ENCODE measurements at regions not wholly inside any gene's neighbourhood (a gene's known extent, or its start where the extent isn't known, plus 50 kb on each side); places are given as distances from the start of the nearest gene placed in this dataset.
"Not testable (repeated sequence)": the region's sequence is repeated elsewhere in the genome, so short reads cannot be mapped to it uniquely, and the experiment has no call there.

DNA sequence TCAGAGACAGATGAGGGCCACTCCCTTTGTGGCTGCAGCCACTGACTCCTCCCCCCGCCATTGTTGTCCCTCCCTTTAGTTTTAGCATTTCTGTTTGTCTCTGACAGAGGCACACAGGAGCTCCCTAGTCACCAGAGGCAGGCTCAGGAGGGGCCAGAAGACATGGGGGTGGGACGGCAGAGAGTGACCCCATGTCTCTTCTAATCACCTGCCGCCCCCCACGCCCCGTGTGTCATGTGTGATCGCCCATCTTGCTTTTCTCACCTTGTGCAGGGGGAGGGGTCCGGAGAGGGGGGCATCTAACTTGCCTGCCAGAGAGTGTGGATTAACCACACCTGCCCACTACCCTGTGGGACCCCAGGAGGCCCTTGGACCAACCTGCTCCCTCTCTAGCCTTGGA, 246.7 kb upstream of the TP53TG3C start:
- not testable (repeated sequence) for H3K36me3 Mint-ChIP-seq; H3K4me3 Mint-ChIP-seq; DNase-seq; H3K9me3 Mint-ChIP-seq; H3K27me3 Mint-ChIP-seq; ATAC-seq (ENCODE audit: low read depth in 2 of 2); H3K4me1 Mint-ChIP-seq; H3K27ac Mint-ChIP-seq

DNA sequence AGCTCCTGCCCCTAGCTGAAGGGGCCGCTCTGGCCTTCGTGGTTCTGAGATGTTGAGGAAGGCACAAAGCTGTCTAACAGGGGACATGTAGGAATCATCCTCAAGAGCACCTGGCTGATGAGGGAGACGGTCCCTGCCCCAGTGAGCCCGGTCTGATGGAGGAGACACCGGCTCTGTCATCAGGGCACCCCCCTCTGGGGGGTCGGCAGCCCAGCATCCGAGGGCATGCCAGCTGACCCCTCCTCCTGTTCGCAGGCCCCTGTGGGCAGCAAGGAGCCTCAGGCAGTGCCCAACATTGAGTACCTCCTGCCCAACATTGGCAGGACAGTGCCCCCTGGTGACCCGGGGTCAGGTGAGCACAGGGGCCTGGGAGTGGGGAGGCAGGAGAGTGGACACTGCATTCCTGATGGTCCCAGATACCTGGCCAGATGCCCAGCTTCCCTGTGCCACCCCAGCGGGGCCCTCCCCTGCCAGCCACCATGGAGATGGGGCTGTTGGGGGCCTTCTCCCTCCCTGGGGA, 247.9 kb upstream of the TP53TG3C start:
- ATAC-seq (ENCODE audit: low read depth in 2 of 2); DNase-seq; H3K36me3 Mint-ChIP-seq; H3K9me3 Mint-ChIP-seq; H3K4me1 Mint-ChIP-seq; H3K4me3 Mint-ChIP-seq; H3K27me3 Mint-ChIP-seq; H3K27ac Mint-ChIP-seq: not testable (repeated sequence)

DNA sequence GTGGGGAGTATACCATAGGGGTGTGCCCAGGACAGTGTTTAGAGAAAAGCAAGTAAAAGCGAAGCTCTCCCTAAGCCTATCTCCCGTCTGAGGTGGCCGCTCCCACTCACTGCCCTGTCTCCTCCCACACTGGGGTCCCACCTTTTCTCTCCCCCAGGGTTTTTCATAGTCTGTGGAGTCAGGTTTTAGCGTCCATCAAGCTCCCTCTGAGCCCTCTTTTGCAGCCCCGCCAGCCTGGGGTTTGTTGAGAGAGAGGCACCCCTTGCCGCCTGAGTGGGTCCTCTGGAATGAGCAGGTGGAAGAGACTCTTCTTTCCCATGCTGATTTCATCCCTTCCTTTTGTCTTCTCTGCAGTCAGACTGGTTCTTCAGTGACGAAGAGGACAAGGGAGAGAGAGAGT, 248.7 kb upstream of the TP53TG3C start:
- H3K4me1 Mint-ChIP-seq; H3K27me3 Mint-ChIP-seq; H3K4me3 Mint-ChIP-seq; H3K36me3 Mint-ChIP-seq; ATAC-seq (ENCODE audit: low read depth in 2 of 2); H3K9me3 Mint-ChIP-seq; DNase-seq; H3K27ac Mint-ChIP-seq: not testable (repeated sequence)

DNA sequence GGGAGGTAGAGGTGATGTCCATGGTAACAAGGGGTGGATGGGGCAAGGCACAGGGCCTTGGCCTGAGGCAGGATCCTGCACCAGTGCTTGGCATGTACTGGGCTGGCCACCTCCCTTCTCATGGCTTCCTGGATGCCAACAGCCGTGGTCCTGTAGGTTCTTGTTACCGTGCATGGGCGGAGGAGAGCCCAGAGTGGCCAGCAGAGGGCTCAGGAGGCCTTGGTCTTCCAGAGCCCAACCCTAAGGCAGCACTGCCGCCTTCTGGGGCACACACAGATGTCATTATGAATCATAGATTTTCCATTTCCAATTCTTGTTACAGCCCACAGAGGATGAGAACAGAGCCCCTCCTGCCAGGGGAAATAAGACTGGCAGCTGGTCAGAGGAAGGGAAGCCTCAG, 254.2 kb upstream of the TP53TG3C start:
- H3K9me3 Mint-ChIP-seq; H3K4me3 Mint-ChIP-seq; ATAC-seq (ENCODE audit: low read depth in 2 of 2); DNase-seq; H3K27me3 Mint-ChIP-seq; H3K4me1 Mint-ChIP-seq; H3K27ac Mint-ChIP-seq; H3K36me3 Mint-ChIP-seq: not testable (repeated sequence)

DNA sequence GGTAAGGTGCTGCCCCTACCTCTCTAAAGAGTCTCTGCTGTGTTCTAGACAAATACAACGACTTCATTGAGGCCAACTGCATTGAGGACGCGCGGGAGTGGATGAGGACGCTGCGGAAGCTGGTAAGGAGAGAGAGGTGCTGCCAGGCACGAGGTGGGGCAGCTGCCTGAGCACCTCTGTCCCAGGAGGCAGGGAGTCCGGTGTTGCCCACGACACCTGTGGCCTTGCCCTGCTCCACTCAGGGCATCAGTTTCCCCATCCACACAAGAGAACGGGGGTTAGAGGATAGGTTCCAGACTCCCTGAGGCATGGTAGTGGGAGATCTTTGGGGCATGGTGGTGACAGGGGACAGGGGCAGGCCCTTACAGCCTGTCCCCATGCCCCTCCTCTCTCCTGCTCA, 256.1 kb upstream of the TP53TG3C start:
- not testable (repeated sequence) for H3K27me3 Mint-ChIP-seq; H3K36me3 Mint-ChIP-seq; H3K27ac Mint-ChIP-seq; DNase-seq; H3K4me1 Mint-ChIP-seq; H3K9me3 Mint-ChIP-seq; ATAC-seq (ENCODE audit: low read depth in 2 of 2); H3K4me3 Mint-ChIP-seq

DNA sequence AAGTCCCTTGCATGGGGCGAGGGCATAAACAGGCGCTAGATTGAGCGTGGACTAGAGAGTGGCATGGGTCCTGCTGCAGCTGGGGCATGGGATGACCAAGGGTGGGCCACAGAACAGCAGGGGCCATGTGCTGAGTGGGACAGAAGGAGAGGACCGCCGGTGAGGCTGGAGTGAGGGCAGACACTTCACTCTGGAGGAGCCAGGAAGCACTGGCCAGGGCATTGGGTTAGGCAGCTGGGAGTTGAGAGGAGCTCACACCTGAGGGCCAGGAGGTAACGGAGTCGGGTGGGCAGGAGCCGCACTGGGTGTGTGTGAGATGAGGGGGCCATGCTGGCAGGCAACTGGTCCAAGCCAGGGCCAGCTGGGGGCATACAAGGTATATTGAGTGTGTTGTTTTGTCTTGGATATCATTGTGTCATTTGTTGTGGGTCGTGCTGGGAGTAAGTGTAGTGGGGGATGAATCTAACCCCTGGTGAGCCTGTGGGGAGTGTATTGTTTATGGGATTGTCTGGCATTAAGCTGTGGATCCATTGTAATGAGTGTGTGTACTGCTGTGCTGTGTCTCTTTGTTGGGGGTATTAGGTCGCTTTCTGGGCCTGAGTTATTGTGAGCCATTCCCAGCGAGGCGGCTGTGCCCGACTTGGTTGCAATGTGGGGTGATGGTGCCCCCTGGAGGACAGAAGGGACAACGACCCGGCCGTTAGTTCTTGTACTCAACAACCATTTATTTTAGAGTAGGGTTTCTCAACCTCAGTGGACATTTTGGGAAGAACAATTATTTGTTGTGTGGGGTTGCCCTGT, 256.5 kb upstream of the TP53TG3 start:
- not testable (repeated sequence) for H3K36me3 Mint-ChIP-seq; DNase-seq; H3K27me3 Mint-ChIP-seq; H3K27ac Mint-ChIP-seq; ATAC-seq (ENCODE audit: low read depth in 2 of 2); H3K9me3 Mint-ChIP-seq; H3K4me3 Mint-ChIP-seq; H3K4me1 Mint-ChIP-seq

DNA sequence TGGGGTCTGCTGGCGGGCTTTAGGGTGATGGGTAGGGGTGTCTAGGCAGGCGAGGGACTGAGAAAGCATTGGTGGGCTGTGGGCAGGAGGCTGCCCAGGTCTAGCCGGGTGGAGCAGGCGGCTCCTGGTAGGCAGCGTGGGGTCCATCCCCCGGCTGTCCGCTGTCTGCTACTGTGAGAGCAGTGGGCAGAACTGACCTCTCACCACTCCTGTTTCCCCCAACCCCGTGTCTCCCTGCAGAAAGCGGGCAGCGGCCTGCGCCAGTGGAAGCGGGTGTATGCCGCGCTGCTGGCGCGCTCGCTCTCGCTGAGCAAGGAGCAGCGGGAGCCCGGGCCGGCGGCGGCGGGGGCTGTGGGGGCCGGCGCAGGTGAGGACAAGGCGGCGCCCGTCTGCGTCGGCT, 249.2 kb upstream of the TP53TG3 start:
- not testable (repeated sequence) for H3K4me3 Mint-ChIP-seq; H3K27me3 Mint-ChIP-seq; DNase-seq; ATAC-seq (ENCODE audit: low read depth in 2 of 2); H3K9me3 Mint-ChIP-seq; H3K4me1 Mint-ChIP-seq; H3K27ac Mint-ChIP-seq; H3K36me3 Mint-ChIP-seq

DNA sequence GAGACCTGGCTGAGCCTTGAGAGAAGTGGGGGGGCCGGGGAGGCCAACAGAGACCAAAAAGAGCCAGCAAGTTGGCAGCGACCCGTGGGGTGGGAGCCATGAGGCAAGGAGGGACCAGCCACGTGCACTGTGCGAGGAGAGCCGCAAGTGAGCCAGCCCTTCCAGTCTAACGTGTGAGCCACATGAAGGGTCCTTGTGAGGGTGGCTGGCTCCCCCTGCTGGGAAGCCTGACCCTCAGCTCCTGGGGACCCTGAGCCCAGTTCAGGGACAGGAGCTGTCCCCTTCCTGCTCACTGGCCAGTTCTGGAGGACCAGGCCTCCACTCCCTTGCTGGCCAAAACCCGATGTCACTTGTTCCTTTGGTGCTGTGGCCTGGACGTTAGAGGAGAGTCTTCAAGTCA, 246.6 kb upstream of the TP53TG3 start:
- H3K27me3 Mint-ChIP-seq; H3K36me3 Mint-ChIP-seq; ATAC-seq (ENCODE audit: low read depth in 2 of 2): not testable (repeated sequence)

DNA sequence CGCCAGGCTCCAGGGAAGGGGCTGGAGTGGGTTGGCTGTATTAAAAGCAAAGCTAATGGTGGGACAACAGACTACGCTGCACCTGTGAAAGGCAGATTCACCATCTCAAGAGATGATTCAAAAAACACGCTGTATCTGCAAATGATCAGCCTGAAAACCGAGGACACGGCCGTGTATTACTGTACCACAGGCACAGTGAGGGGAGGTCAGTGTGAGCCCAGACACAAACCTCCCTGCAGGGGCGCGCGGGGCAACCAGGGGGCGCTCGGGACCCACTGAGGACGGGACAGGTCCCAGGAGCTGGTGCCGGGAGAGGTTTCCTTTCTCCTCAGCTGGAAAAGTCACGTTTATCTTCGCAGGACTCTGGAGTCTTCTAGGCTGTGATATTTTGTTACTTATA, 239.4 kb upstream of the TP53TG3 start:
- not testable (repeated sequence) for H3K36me3 Mint-ChIP-seq; ATAC-seq (ENCODE audit: low read depth in 2 of 2); H3K4me3 Mint-ChIP-seq; H3K9me3 Mint-ChIP-seq; H3K27me3 Mint-ChIP-seq; DNase-seq; H3K27ac Mint-ChIP-seq; H3K4me1 Mint-ChIP-seq

More for the DNA sequence above, 246.6 kb upstream of the TP53TG3 start:
- DNase-seq, H3K4me3 Mint-ChIP-seq, H3K4me1 Mint-ChIP-seq, H3K27ac Mint-ChIP-seq, H3K9me3 Mint-ChIP-seq: not testable (repeated sequence)

DNA sequence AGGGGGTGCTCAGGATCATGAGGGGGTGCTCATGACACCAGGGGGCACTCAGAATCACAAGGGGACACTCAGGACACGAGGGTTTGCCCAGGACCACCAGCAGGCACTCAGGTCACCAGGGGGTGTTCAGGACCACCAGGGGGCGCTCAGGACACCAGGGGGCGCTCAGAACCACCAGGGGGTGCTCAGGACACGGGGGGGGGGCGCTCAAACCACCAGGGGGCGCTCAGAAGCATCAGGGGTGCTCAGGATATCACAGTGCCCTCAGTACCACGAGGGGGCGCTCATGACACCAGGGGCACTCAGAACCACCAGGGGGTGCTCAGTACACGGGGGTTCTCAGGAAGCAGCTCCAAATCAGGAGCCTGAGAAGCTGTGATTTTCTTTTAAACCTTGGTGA, 221.8 kb upstream of the TP53TG3 start:
- not testable (repeated sequence) for H3K27ac Mint-ChIP-seq; H3K4me3 Mint-ChIP-seq; H3K36me3 Mint-ChIP-seq; ATAC-seq (ENCODE audit: low read depth in 2 of 2); H3K4me1 Mint-ChIP-seq; DNase-seq; H3K9me3 Mint-ChIP-seq
- peaks cover 0 to 13% (median 6%) of the 10 kb centered on the region in 3 donors for H3K27me3 Mint-ChIP-seq

DNA sequence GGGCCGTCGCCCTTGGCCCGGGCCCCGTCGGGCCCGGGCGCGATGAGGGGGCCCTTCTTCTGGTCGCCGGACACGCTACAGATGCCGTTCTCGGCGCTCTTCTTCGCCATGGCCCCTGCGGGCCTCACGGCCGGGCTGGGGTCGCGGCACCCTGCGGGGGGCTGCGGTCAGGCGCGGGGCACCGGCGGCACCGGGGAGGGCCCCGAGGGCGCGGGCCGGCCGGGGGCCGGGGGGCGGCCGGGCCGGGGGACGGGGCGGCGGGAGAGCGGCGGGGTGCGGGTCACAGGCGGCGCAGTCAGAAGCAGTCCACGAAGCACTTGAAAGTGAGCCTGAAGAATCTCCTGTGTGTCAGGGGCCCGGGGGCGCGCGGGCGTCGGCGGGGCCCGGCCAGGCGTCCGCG, 209.4 kb upstream of the TP53TG3 start:
- not testable (repeated sequence) for H3K9me3 Mint-ChIP-seq; H3K36me3 Mint-ChIP-seq; H3K4me3 Mint-ChIP-seq; H3K27me3 Mint-ChIP-seq; DNase-seq; ATAC-seq (ENCODE audit: low read depth in 2 of 2); H3K4me1 Mint-ChIP-seq; H3K27ac Mint-ChIP-seq

DNA sequence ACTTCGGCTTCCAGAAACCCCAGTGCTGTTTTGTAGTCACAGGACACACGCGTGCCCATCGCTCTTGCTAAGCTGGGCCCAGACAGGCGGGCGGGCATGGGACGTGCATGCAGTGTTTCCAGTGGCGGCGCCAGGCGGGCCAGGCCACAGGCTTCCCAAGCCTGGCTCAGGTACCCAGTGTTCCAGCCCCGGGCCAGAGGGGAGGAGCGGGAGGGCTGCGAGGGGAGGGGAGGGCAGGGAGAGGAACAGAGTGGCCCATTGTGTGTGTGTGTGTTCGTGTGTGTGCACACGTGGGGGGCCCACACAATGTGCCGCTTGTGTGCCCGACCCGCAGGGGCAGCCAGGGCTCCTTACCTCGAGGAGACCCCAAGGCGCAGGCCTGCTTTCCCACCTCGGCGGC, 208.6 kb upstream of the TP53TG3 start:
- H3K27me3 Mint-ChIP-seq, H3K27ac Mint-ChIP-seq: not testable (repeated sequence)

DNA sequence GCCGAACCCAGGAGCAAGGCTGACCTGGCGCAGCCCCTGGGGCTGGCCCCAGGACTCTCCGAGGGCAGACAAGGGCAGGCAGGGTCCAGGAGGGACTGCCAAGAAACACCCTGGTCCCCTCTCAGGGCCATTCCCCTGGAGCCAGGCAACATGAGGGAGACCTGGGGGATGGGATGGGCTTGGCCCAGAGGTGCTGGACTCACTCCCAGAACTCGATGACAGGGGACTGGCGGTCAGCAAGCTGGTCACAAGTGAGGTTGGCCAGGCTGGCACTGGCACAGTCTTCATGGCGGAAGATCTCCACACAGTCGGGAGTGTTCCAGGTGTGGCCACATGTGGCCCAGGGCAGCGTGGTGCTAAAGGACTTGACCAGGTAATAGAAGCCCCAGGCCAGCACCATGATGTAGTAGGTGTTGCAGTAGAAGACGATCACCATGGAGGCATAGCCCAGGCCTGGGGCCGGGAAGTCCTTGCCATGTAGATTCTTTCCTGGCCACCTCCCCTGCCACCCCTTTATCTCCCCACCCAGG, 206.4 kb upstream of the TP53TG3 start:
- H3K4me1 Mint-ChIP-seq; H3K27ac Mint-ChIP-seq; H3K27me3 Mint-ChIP-seq; H3K9me3 Mint-ChIP-seq; H3K36me3 Mint-ChIP-seq; ATAC-seq (ENCODE audit: low read depth in 2 of 2); DNase-seq; H3K4me3 Mint-ChIP-seq: not testable (repeated sequence)

More for the DNA sequence above, 208.6 kb upstream of the TP53TG3 start:
- not testable (repeated sequence) for DNase-seq; H3K9me3 Mint-ChIP-seq; H3K36me3 Mint-ChIP-seq; H3K4me1 Mint-ChIP-seq; ATAC-seq (ENCODE audit: low read depth in 2 of 2); H3K4me3 Mint-ChIP-seq

DNA sequence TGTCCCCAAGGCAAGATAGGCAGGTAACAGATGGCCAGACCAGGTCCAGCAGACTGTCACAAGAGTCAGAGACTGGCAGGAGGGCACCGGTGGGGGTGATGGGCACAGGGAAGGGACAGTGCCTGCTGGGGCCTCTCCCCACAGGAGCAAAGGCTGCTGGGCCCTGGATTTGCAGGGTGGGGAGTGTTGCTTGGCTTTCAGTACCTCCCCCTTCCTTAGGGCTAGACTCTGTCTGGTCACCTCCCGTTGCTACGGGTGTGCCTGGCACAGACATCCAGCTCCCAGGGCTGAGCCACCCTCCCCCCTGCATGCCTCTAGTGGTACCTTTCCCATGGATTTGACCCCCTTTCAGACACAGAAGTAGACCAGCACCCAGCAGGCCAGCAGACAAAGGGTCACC, 205.7 kb upstream of the TP53TG3 start:
- not testable (repeated sequence) for H3K27me3 Mint-ChIP-seq; H3K36me3 Mint-ChIP-seq; H3K27ac Mint-ChIP-seq; DNase-seq; H3K9me3 Mint-ChIP-seq; ATAC-seq (ENCODE audit: low read depth in 2 of 2); H3K4me1 Mint-ChIP-seq; H3K4me3 Mint-ChIP-seq
